Loucy (cell line): ENCODE measurements at regions not wholly inside any gene's neighbourhood (a gene's known extent, or its start where the extent isn't known, plus 50 kb on each side); places are given as distances from the start of the nearest gene placed in this dataset.

Source experiments
- H2AFZ ChIP-seq: fragments of 200-600 bp; sonication (generic); 2 replicates; pipeline ENCODE4 v1.6.0; 2016; ENCODE audit warnings: antibody characterized with exemption, mild to moderate bottlenecking, low read length, moderate library complexity
- H3F3A ChIP-seq: fragments of 200-600 bp; 2 replicates; pipeline ENCODE4 v1.6.0; 2016; ENCODE audit warnings: antibody characterized with exemption, low read depth, mild to moderate bottlenecking
- H3K27me3 ChIP-seq: fragments of 200-600 bp; sonication (generic); 2 replicates; pipeline ENCODE4 v1.6.1; 2014; ENCODE audit warnings: low read length, mild to moderate bottlenecking; ENCODE audit not compliant: insufficient read depth, poor library complexity, severe bottlenecking
- H3K36me3 ChIP-seq: fragments of 200-600 bp; sonication (generic); 2 replicates; pipeline ENCODE4 v1.6.1; 2016; ENCODE audit warnings: low read length; ENCODE audit not compliant: insufficient read depth
- H3K4me1 ChIP-seq: fragments of 200-600 bp; sonication (generic); 2 replicates; pipeline ENCODE4 v1.5.1; 2014; ENCODE audit warnings: low read length, mild to moderate bottlenecking; ENCODE audit not compliant: insufficient read depth, poor library complexity, severe bottlenecking
- H3K4me2 ChIP-seq: fragments of 200-600 bp; sonication (generic); 2 replicates; pipeline ENCODE4 v1.6.0; 2014; ENCODE audit warnings: antibody characterized with exemption, low read length, low read depth, mild to moderate bottlenecking; ENCODE audit not compliant: poor library complexity, severe bottlenecking
- H3K4me3 ChIP-seq: fragments of 200-600 bp; sonication (generic); 2 replicates; pipeline ENCODE4 v1.5.1; 2014; ENCODE audit warnings: low read length, mild to moderate bottlenecking, mixed read lengths; ENCODE audit not compliant: poor library complexity, severe bottlenecking
- H3K79me2 ChIP-seq: fragments of 200-600 bp; sonication (generic); 2 replicates; pipeline ENCODE4 v1.6.1; 2014; ENCODE audit warnings: low read length; ENCODE audit not compliant: insufficient read depth
- H3K9ac ChIP-seq: fragments of 200-600 bp; sonication (generic); 2 replicates; pipeline ENCODE4 v1.6.0; 2014; ENCODE audit warnings: mild to moderate bottlenecking, low read depth, low read length, moderate library complexity; ENCODE audit not compliant: poor library complexity, severe bottlenecking
- H3K9me2 ChIP-seq: fragments of 200-600 bp; sonication (generic); replicated peaks from 2 replicates; pipeline ENCODE4 v1.6.1; 2016; ENCODE audit warnings: low read depth, low read length, mixed read lengths
- H3K9me3 ChIP-seq: fragments of 200-600 bp; sonication (generic); 2 replicates; pipeline ENCODE4 v1.6.1; 2014; ENCODE audit warnings: mild to moderate bottlenecking, antibody characterized with exemption, low read length, low read depth; ENCODE audit not compliant: insufficient read depth
- H4K20me1 ChIP-seq: fragments of 200-600 bp; sonication (generic); 2 replicates; pipeline ENCODE4 v1.6.0; 2014; ENCODE audit warnings: antibody characterized with exemption, low read length, mild to moderate bottlenecking; ENCODE audit not compliant: insufficient read depth, poor library complexity, severe bottlenecking
- EZH2phosphoT487 ChIP-seq: fragments of 200-600 bp; IDR thresholded peaks from 2 replicates; pipeline ENCODE4 v1.6.1; 2018; ENCODE audit warnings: antibody characterized with exemption, mild to moderate bottlenecking, moderate library complexity, borderline replicate concordance
- TF ChIP-seq, protein P1 (sequence below): fragments of 200-600 bp; sonication (generic); conservative IDR thresholded peaks from 2 replicates; pipeline ENCODE4 v1.5.1; 2014; ENCODE audit warnings: mild to moderate bottlenecking, antibody characterized with exemption, low read length

- Histone ChIP-seq H3F3A (no peaks in the 10 kb centered on the region), H2AFZ (no peak overlapping the region), H3K36me3 (no peaks in the 10 kb centered on the region), H3K4me2 (no peak overlapping the region), H3K4me1 (no peaks in the 10 kb centered on the region), H3K4me3 (no peak overlapping the region), H3K9me2 (no peaks in the 10 kb centered on the region), H3K9ac (no peak overlapping the region), H4K20me1 (no peaks in the 10 kb centered on the region), H3K27me3 (no peaks in the 10 kb centered on the region), H3K9me3 (no peaks in the 10 kb centered on the region), H3K79me2 (no peaks in the 10 kb centered on the region)
- TF ChIP-seq, protein P1, sequence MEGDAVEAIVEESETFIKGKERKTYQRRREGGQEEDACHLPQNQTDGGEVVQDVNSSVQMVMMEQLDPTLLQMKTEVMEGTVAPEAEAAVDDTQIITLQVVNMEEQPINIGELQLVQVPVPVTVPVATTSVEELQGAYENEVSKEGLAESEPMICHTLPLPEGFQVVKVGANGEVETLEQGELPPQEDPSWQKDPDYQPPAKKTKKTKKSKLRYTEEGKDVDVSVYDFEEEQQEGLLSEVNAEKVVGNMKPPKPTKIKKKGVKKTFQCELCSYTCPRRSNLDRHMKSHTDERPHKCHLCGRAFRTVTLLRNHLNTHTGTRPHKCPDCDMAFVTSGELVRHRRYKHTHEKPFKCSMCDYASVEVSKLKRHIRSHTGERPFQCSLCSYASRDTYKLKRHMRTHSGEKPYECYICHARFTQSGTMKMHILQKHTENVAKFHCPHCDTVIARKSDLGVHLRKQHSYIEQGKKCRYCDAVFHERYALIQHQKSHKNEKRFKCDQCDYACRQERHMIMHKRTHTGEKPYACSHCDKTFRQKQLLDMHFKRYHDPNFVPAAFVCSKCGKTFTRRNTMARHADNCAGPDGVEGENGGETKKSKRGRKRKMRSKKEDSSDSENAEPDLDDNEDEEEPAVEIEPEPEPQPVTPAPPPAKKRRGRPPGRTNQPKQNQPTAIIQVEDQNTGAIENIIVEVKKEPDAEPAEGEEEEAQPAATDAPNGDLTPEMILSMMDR: no peak
- TF ChIP-seq EZH2phosphoT487: no peak
These were observed 59.5 kb upstream of the MEGF10 start for GRCh38 chr5:127231118-127231517.

DNA sequence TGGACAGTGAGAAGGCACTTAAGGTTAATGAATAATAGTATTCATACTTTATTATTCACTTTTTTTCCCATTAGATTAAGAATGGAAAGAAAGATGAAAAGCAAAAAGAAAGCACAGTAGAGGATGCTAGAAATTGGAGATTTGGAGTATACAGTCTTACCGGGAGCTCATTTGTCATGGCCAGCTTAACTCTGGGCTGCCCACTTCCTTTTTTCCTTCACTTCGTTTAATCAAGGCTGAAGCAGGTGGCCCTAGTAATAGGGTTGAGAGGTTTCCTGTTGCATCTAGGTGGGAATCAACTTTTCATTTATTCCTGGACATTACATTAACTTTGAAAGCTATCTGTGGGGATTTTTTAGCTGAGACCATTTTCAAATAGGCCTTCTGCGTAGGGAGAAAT, 57.0 kb upstream of the MEGF10 start:
- TF ChIP-seq, protein P1: no peak
- TF ChIP-seq EZH2phosphoT487: no peak
- H3F3A ChIP-seq: no peaks in the 10 kb centered on the region
- H4K20me1 ChIP-seq: no peaks in the 10 kb centered on the region
- no peaks in the 10 kb centered on the region for H3K36me3 ChIP-seq
- H3K79me2 ChIP-seq: no peaks in the 10 kb centered on the region
- H3K9ac ChIP-seq: no peak overlapping the region
- H3K4me2 ChIP-seq: no peak overlapping the region
- no peaks in the 10 kb centered on the region for H3K4me1 ChIP-seq
- no peaks in the 10 kb centered on the region for H3K9me3 ChIP-seq
- no peak overlapping the region for H2AFZ ChIP-seq
- H3K4me3 ChIP-seq: no peak overlapping the region
- H3K9me2 ChIP-seq: no peaks in the 10 kb centered on the region
- no peaks in the 10 kb centered on the region for H3K27me3 ChIP-seq

- TF ChIP-seq EZH2phosphoT487: no peak
- TF ChIP-seq, protein P1: no peak
- Histone ChIP-seq H2AFZ (no peak overlapping the region), H3K27me3 (no peaks in the 10 kb centered on the region), H3F3A (no peaks in the 10 kb centered on the region), H3K9me2 (no peaks in the 10 kb centered on the region), H3K9me3 (no peaks in the 10 kb centered on the region), H3K4me3 (no peak overlapping the region), H3K4me2 (no peak overlapping the region), H3K4me1 (no peaks in the 10 kb centered on the region), H3K79me2 (no peaks in the 10 kb centered on the region), H3K36me3 (no peaks in the 10 kb centered on the region), H3K9ac (no peak overlapping the region), H4K20me1 (no peaks in the 10 kb centered on the region)
These were observed 55.5 kb upstream of the MEGF10 start for GRCh38 chr5:127235136-127235535.
